ENCODE measurements at regions not wholly inside any gene's neighbourhood (a gene's known extent, or its start where the extent isn't known, plus 50 kb on each side); places are given as distances from the start of the nearest gene placed in this dataset.

DNA sequence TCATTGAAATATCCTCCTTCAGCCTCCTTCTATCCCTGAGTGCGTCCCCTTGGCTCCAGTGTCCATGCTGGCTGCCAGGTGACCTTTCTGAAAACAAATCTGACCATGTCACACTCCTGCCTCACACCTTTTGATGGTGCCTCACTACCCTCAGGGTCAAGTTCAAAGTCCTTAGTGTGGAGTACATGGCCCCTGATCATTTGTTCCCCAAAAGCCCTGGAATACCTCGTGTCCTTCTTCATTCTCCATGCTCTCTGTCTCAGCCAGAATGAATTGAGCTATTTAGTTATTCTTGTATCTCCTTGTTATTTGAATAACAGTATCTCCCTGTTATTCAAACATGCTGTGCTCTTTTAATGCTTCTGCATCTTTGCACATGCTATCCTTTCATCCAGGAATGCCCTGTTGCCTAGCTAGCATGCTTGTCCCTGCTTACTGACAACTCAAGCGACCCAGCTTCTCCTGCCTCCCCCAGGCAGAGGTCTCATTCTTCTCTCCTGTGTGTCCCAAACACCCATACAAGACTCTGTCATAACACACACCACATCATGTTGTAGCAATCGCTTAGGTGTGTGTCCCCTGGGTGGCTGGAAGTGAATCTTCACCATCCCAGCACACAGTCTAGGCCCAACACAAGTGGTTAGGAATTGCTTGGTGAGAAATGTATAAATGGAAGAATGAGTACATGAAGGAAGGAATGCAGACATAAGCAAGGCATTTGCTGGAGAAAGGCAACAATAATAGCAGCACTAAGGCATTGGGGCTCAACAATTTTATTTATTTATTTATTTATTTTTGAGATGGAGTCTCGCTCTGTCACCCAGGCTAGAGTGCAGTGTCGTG, 144.0 kb downstream of the DDX1 start:
- no peak for DNase-seq

DNA sequence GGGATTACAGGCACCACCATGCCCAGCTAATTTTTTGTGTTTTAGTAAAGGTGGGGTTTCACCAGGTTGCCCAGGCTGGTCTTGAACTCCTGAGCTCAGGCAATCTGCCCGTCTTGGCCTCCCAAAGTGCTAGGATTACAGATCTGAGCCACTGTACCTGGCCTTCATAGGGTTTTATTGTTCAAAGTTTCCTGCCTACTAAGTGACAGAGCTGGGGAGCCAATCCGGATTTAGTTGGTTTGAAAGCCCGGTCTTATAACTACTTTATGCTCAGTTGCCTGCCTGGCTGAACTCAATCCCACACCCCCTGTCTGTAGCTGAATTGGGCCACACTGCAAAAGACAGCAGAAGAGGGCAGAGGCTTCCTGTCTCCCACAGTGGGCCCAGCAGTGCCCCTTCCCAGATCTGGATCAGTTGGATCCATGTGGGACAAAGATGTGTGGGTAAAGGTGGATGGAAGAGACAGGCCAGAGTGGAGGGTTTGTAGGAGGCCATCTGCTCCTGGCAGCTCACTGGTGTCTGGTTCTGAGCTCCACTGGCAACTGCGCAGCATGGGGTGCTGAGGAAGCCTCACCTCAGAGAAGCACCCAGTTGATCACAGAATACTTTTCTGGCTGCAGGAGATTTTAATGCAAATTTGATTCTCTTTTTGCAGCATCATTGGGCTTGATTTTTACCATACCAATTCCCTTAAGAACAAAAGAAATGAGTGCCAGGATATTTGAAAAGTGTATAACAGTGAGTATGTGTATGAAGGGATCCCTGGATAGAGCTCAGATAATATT, 144.9 kb downstream of the DDX1 start:
- DNase-seq, result no peak

DNA sequence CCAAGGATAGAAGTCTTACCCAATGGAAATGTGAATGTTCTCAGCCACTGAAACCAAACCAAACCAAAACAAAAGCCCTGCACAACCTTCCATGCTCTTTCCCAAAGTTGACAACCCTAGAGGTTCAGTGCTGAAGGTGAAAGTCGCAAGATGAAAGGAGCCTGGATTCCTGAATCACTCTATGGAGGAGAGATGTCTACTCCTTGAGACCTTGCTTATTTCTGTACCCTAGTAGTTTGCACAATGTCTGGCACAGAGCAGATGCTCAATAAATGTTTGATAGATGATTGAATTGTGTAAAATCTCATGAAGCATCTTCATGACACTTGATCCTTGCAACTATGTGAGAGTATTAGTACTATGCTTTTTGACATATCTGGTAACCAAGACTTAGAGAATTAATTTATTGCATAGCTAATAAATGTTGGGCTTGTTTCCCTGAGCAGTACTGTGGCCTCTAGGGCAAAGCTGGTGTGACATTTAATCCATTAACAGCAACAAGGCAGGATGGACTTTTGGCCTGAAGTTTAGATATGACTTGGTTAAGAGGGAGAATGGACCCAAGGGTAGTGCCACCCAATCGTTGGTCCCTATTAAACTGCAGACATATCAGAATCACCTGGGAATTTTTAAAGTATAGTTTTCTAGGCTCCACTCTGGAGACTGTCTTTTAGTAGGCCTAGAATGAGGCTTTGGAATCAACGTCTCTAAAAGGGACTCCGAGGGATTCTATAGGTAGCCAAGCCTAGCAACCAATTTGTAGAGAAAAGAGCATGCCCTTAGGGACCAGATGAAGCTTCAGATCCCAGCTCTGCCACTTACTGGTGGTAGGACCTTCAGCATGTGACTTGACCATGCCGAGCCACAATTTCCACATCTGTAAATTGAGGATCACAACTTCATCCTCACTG, 145.9 kb downstream of the DDX1 start:
- no peak for DNase-seq

DNA sequence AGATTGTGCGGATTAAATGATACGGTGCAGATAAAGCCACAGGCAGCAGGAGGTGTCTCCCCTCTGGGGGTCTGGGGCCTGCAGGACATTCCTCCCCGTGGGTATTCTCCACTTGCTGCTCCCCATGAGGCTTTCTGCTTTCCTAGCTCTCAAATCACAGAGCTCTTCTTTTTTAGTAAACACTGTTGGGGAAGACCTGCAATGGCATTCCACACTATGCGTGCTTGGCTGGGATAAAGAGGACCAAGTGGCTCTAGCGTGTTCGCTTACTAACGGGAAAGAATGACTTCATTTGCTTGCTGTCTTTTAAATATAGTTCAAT, 146.5 kb downstream of the DDX1 start:
- DNase-seq, result no peak

DNA sequence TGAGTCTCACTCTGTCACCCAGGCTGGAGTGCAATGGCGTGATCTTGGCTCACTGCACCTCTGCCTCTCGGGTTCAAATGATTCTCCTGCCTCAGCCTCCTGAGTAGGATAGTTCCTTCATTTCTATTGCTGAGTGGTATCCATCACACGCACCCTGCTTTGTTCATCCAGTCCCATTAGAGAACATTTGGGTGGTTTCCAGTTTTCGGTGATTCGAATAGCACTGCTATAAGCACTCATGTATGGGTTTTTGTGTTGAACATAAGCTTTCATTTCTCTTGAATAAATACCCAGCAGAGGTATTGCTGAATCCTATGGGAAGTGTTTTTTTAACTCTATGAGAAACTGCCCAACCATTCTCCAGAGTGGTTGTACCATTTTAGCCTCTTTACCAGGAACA, 147.3 kb downstream of the DDX1 start:
- DNase-seq, result no peak

DNA sequence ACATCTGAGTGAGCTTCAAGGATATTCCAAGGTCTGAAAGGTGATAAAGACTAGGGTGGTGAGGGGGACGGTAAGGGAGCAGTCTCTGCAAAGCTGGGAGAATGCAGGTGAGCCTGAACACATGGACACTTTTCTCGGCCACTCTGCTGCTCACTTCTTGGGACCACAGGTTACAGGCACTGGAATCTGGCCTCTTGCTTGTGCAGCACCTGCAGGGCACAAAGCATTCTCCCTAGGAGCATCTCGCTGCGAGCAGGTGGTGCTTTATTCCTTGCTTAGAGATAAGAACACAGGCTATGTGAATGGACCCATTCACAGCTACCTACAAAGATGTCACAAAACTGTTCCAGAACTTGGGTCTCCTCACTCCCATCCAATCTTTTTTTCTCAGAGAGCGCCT, 153.2 kb downstream of the DDX1 start:
- no peak for DNase-seq

DNA sequence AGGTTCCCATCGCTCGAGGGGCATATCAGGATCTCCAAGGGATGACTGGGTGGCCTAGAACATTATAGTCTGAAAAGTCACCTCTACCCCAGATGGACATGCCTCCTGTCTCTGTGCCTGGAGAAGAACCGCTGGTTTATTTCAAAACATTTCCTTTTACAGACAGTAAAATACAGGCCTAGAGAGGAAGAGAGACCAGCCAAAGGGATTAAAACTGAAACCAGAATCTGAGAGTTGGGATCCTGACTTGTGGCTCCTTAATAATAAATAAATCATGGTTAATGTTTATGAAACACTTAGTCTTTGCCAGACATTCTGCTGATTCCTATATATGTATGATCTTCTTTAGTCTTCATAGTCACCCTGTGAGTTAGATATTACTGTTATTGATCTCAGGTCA, 153.7 kb downstream of the DDX1 start:
- no peak for DNase-seq

DNA sequence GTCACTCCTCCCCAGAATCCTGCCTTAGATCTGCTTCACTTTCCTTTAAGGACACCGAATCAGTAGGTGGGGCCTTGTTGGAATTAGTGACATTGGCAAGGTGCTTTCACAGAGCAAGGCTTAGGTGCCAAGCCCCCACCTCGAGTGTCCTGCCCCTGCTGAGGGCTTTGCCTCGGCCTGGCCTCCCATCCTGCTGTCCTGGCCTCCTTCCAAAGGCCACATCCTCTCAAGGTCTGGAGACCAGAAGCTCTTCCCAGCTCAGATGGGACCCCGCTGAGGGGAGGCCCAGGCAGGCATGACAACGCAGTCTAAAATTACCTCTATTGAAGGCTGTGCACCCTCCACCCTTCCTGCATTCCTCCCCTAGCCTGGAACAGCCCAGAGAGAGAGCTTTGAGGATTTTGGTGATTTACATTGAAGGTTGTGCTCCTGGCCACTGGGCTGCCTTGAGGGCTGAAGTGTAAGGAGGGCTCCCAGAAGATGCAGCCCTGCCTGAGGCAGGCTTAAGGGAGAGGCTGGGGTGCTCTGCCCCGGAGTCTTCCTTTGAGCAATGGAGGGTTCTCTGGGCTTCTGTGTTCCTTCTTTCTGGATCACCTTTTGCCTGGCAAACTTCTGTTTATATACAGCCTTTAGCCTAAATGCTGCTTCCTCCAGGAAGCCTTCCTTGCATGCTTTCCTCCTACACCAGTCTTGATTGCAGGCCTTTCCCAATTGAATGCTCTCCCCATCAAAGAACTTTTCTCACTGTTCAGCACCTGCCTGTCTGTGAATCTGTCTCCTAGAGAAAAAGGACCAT, 154.4 kb downstream of the DDX1 start:
- DNase-seq, result no peak

DNA sequence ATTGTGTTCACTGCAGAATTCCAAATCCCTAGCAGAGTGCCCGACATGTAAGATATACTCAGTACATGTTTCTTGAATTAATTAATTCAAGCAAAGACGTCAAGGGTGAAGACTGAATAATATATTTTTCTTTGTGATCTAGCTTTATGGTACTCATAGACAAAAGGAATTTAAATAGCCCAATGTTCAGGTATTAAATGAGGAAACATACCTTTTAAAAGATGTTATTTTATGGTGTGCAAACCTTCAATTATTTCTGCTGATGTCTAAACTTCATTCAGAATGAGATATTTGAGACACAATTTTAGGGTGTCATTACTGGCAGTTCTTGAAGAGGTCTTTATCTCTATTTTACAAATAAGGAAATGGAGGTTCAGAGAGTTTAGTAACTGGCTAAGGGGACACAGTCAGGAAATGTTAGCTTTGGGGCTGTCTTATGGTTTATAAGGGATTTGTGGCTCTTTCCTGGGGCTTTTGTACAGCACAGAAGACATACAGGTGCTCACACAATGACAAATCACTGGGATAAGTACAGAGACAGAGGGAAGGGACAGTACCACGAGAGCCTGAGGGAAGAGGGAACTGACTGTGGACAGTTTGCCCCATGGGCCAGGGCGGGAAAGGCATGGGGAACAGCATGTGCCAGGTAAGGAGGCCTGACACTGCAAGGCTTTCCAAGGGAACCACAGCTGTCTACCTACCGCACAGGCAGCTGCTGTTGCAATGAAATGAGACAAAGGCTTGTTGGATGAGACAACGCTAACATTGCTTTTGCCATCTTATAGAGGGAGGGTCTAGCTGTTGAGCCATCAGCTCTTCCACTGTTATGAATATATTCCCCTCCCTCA, 155.3 kb downstream of the DDX1 start:
- no peak for DNase-seq

DNA sequence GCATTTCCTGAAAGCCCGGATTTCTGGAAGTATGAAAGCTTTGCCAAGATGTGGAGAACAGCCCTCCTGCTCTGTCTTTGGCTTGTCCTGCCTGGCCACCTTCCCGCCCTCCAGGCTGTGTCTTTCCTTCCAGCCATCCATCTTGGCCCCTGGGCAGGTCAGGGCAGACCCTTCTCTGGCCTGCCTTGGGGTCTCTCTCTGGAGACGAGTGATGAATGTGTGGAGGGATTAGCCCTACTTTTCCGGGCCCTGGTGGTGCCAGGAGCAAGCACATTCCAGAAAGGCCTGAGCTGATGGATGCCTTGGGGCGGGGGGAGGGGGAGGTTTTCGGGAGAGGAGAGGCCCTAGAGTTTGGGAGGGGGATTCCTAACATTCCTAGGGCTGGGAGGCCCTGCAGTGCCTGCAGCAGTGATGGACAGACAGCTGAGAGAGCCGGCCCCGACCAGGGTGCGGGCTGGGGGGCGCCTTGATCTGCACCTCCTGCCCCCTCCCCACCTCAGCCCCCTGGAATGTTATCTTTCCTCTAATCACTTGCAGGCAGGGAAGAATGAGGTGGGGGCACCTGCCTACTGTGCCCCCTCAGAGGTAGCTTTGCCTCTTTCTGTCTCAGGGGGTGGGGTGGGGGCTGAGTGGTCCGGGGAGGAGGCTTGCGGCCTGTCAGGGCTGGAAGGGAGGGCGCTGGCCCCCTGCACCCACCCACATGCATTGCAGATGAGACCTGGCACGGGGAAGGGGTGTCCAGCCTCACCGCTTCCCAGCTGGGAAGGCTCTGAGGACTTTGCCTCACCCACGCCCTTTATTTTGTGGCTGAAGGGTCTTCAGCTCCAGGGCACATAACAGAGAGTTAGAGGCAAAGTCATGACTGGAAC, 156.2 kb downstream of the DDX1 start:
- no peak for DNase-seq

DNA sequence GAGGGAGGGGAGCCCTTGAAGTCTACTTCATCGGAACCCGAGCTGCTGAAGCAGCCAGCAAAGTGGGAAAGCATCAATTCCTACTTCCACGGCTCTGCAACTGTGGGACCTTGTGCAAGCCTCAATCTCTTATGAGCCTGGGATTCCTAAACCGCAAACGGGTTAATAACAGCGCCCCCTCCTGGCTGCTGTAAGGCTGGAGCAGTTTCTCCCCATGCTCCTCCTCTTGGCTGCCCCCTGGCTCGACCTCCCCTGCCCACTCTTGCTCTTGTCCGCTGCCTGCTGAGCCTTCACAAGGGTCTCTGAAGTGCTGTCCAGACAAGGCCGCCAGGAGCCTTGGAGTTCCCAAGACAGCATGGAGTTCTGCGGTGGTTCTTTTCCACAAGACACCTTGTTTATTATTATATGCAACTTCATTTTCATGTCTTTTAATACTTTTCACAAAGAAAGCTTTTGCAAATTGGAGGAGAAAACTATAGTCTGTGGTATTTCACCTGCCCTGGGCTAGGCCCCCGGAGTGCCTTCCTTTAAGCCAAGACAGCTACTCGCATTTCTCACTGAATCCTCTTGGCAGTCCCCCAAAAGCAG, 157.2 kb downstream of the DDX1 start:
- no peak for DNase-seq

DNA sequence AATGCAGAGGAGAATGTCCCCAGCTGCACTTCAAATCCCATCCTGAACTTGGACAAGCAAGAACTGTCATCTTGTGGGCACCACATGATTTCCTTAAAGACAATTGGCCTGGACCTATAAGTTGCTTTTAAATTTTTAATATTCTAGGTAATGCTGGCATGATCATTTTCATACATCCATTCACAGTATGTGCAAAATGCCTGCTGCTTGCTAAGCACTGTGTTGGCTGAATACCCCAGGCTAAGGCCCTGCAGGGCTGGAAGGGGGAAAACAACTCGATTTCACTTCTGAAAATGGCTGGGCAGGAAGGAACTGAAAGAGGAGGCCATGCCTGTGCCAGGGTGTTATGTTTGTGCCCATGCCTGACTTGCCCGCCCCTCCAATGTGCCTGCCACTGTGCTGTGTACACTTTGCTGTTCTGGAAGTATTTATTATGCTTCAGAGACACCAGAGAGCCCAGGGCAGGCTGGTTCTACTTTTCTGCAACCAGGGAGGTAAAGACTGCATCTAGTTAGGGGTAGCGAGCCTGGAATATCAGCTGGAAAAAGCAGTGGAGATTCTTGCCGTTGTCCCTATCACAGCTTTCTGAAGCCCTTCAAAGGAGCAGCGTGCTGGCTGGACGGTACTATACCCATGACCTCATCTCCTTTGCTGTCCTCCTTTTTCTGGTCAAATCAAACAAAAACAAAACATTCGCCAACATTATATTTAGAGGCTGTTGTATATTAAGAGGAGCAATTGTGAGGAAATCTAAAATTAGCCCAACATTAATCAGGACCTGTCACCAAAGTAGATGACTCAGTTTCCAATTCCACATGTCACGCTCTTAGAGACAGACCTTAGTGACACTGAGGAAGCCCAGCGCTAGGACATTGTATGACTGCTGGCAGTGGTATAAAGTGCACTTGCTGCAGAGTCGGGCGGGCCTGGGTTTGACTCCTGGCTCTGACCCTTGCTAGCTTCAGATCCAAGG, 158.1 kb downstream of the DDX1 start:
- no peak for DNase-seq

DNA sequence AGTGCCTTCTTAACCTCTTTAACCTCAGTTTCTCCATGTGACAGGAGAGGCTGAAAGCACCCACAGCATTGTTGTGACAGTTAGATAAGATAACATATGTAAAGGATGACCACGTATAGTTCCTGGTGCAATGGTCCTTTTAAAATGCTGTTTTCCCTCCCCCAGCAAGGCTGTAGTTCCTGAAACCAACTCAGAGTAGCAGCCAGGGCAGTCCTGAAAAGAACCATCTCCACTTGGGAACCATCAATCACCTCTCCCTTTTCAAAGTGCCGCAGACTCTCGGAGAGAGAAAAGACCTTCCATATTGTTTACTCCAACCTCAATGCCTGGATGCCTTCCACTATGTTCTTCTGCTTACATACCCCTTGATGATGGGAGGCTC, 158.8 kb downstream of the DDX1 start:
- no peak for DNase-seq

DNA sequence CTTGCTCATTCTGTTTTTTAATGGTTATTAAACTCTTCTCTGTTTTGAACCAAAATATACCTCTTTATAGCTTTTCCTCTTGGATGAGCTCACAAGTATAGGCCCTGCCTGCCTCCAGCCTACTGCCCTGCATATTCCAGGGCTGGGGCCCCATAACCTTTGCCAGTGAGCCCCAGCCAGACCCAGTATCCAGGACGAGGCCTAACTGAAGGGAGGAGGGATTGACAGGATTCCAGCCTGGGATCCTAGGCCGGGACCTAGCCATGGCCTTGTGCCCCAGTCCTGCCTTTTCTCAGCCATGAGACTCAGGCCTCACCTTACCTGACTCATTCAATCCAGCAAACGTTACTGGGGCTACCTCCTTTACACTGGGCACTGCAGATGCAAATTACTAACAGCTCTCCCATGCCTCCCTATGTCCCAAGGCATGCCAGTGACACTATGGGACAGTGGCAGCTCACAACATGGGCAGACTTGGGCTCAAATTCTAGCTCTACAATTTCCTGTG, 159.2 kb downstream of the DDX1 start:
- DNase-seq, result no peak

DNA sequence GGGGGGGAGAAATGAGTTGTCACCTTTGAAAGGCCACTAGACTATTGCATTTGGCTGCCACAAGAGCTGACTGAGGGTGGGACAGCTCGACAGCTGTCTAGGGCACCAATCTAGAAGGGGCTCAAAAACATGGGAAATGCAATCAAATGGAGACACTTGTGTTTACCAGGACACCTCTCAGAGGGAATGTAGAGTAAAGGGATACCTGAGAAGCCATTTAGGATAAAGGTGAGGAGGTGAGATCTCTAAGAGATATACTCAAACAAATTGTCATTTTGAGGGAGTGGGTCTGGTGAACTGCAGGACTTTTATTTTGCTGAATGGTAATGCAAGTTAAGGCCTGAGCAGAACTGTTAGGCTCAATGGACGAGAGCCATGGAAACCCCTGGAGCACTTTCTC, 159.8 kb downstream of the DDX1 start:
- no peak for DNase-seq

DNA sequence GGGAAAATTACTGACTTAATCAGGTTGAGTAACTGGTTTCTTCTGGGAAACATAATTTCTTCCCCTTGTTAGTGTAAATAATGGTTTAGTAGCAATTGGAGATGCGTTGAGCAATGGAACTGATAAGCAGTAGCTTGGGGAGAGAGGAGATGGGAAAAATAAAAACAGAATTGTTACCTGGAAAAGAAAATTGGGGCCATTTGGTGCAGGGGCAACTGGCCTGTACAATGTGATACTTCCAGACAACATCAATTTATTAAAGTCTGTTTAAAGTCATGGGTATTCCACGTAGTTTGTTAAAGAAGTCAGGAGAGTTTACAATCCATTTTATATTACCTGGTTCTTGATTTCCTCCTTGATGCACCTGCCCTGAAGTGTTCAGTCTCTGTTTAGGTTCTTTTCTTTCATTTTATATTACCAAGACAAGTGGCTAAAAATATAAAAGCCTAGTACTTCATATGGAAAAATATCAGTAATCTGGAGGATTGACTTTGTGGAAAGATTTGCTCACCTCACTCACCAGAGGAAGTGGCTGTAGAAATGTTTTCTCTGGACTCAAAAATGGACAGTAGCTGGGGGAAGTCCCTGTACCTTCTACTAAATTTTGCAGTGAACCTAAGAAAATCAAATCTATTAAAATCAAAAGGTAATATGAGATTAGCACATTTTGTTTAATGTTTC, 161.0 kb downstream of the DDX1 start:
- no peak for DNase-seq

DNA sequence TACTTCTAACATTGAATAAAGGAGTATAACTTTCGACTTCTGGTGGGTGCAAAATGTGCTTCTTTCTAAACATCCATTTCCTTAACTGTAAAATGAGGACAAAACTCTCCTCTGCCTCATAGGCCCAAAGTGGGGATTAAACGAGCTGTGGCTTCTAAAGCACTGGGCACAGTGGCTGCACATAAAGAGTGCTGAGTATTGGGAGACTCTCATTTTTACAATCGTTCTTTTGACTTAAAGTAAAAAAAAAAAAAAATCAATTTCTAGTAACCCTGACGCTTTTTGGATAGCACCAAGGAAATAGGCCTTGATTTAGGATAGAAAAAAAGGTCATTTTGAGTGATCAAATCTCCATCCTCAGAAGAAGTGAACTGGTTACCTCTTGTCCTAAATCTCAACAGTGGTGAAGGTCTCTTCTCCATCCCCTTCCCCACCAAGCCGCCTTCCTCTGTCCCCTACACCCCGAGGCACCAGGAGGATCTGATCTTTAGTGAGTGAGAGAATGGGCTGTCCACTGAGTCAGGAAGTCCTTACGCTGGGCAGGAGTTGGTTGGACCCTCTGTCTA, 161.6 kb downstream of the DDX1 start:
- no peak for DNase-seq

Data from NCI-H187 (cell line).